ENCODE measurements at regions not wholly inside any gene's neighbourhood (a gene's known extent, or its start where the extent isn't known, plus 50 kb on each side); places are given as distances from the start of the nearest gene placed in this dataset.

GRCh38 chr3:4060064-4060463, 243.1 kb upstream of the SETMAR start:
- TF ChIP-seq CTCF (IDR thresholded peaks at IDR 0.05) (no peak), EZH2 (IDR thresholded peaks at IDR 0.05; ENCODE audit: borderline replicate concordance, insufficient read depth, low read depth, low read length, poor library complexity, severe bottlenecking) (no peak)

All from B cell (primary cell).